ENCODE measurements at regions not wholly inside any gene's neighbourhood (a gene's known extent, or its start where the extent isn't known, plus 50 kb on each side); places are given as distances from the start of the nearest gene placed in this dataset.

DNA sequence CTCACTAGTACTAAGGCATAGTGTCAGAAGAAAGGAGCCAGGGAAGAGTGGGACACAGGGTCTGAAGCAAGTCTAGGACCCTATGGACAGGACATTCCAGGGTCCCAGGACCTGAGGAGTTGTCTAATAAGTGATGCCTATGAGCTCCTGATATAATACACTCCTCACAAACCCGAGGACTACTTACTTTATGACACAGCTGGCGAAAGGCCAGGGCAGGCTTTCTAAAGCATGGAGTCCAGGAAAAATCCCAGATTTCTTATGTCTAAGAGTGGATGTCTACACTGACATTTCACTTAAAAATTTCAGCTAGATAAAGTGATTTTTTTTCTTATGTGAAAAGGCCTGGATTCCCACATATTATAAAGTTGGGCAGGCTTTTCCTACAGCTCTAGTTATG lies 502.2 kb upstream of the SETBP1 start:
- no peak for DNase-seq

DNA sequence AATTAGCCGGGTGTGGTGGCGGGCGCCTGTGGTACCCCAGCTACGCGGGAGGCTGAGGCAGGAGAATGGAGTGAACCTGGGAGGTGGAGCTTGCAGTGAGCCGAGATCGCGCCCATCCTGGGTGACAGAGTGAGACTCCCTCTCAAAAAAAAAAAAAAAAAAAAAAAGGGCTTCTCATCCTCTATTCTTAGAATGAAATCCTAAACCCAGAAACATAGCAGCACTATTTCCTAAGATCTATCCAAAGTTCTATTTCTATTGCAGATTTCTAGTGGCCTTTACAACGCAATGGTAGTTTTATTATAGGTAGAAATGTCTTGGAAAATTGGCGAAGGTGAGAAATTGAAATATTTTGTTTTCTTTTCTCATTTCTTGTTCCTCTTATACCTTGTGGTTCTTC lies 501.0 kb upstream of the SETBP1 start:
- DNase-seq = no peak

DNA sequence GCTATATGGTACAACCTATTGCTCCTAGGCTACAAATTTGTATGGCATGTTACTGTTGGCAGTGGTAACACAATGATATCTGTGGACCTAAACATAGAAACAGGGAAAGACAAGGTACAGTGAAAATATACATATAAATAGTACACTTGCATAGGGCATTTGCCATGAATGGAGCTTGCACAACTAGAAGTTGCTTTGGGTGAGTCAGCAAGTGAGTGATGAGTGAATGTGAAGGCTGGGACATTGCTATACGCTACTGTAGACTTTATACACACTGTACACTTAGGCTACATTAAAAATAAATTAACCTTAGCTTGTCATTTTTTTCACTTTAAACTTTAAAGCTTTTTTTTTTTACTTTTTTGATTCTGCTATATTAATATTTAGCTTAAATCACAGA lies 500.0 kb upstream of the SETBP1 start:
- DNase-seq = no peak

DNA sequence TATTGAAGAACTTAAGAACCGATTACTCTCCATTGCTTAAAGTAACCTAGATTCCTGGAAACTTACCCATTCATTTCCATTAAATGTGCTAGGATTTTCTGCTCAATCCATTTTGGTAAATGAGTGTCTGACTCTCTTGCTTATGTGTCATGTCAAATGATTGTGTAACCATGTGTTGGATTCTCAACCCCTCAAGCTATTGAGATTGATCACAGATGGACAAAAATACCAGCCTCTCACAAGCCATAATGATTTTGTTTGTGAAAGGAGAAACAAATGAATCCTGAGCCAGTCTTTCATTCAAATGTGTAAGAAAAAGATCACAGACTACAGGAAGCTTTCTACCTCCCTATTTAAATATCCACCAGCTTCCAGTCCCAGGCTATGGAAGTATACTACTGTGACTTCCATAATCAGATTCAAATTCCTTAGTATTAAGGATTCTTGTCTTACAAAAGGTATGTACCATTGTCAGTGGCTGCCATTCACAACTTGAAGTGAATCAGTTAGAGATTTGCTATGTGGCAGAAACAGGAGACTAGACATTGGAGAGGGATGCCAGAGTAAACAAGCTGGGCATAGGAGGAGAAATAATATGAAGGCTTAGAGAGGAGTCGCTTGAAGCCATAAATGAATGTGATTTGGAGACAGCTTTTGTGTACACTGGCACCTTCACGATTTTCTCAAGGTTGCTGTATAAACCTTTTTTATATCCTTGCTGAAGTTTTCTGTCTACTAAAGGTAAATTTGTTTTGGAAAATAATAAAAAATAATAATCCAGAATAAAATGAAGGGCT lies 498.5 kb upstream of the SETBP1 start:
- DNase-seq = no peak

DNA sequence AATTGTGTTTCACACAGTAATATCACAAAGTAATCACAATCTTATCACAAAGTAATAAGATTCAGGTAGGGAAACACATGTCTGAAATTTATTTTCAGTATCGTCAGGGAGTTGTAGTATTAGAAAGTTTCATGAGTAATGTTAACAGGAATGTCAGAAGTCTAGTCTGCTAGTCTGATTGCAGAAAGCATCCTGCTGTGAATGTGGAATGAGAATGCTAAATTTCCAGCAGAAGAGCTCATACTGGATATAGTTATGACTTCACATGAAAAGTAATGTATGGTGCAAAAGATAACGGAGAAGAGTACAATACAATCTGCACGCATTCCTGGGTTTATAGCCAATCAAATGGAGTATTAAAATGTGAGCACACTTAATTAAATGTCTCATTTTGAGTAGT lies 494.7 kb upstream of the SETBP1 start:
- no peak for DNase-seq

DNA sequence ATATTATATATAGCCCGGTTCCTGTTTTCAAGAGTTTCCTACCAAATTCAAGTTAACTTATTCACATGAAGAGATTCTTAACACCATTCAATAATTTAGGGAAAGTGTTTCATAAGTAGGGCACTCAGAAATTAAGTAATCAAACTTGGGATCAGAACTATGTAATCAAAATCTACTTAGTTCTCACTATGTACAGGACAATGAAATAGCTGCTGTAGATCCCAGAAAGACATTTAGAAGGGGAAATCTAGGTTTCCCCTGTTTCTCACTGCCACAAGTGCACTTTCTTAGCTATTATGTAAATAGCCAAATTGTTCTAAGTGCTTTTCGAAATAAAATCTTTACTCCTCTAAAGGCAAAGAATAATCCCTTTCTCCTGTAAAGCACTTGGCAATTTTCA lies 493.6 kb upstream of the SETBP1 start:
- no peak for DNase-seq

DNA sequence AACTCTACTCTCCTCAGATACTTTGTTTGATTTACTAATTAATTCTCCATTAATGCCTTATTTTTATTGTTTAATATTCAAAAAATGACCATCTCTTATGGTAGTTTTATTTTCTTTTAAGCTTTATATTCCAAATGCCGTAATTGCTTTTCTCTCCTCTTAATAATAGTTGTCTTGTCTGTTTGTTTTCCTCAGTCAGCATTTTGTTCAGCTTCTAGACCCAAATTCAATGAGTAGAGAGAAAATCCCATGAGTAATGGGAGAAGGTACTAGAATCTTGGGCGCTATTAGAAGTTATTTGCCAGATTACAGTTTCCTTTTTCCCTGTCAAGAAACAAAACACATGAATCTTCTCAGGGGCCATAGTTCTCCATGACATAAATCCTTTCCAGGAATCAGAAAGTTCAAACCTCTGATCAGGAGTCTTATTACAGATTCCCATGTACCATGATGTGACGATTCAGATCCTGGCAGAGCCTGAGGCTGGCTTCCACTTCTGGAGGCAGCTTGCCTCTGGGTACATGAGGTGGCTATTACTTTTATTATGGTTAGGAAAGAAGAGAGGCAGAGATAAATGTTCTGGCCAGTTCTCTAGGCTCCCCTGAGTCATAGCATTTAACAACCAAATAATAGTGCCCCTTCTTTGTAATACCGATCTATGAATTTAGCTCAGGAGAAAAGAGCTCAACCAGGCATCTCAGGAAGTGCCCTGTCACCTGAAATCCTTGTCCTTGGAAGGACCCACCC lies 485.1 kb upstream of the SETBP1 start:
- DNase-seq = no peak

DNA sequence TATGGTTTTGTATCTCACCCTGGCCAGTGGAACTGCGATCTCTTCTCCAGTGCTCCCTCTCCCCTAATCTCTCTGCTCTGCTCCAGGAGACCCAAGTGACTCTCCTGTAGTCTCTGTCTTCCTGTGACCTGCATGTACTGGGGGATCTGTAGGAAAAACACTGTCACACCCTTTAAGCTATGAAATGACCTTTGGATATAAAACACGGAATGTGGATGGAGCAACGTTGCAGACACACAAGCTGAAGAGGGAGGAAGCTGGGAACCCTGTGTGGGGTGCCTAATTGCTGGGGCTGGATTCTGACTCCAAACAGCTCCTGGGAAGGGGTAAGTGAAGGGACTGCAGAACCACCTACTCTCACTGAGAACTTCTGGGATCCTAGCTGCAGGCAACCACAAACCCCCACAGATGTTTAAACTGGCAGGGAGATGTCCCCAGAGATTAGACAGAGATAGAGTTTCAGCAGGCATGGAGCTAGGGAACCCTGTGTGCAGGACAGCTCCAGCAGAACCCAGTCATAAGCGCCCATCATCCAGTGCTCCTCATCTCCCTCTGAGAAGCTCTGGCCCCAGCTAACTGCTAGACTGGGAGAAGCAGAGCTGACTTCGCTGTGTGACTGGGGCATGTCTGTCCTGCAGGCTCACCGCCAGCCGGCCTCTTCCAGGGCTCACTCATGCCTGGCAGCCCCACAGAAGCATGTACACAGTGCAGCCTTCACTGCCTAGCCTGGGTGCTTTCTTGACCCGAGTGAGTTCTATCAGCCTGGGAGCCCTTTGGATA lies 482.7 kb upstream of the SETBP1 start:
- no peak for DNase-seq

DNA sequence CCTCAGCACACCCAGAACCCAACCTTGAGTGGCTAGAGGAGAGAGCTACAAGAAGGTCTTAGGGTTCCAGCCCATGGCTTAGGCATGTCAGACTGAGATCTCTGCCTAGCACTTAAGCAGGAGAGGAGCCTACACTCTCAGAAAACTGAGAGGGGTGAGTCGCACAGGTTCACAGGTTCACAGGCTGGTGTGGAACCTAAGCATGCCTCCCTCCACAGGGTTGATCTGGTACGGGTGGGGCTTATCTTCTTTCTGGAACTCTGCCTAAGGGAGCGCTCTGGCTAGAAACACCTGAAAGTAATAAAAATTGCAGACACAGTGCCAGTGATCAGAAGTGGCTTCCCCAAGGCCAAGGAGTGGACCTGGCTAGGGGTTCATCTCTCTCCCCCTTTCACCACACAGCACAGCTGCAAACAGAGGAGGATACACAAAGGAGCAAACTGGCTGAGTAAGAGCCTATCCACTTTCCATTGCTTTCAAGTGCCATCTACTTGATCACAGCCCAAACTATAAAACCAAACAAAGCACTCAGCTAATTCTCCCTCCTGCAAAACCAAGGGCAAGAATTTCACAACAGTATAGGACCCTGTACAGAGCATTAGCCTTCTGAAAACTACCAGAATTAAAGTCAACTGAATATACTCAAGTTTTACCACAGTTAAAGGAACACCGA lies 481.9 kb upstream of the SETBP1 start:
- DNase-seq = no peak

DNA sequence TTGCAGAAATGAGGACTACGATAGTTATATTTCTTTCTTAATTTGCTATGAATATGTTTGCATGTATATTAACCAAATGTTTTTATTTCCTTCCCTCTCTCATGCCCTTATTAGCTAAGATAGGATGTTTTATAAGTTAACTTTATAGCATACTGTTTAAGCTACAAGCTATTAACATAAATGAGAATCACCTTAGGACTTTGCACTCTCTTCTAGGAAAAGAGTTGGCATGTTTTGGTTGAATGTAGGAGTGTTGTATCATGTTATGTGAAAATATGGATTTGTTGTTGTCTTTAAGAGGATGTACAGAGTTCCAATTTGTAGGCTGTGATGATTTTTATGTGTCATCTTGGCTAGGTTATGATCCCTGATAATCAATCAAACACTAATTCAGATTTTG lies 467.4 kb upstream of the SETBP1 start:
- DNase-seq = no peak

DNA sequence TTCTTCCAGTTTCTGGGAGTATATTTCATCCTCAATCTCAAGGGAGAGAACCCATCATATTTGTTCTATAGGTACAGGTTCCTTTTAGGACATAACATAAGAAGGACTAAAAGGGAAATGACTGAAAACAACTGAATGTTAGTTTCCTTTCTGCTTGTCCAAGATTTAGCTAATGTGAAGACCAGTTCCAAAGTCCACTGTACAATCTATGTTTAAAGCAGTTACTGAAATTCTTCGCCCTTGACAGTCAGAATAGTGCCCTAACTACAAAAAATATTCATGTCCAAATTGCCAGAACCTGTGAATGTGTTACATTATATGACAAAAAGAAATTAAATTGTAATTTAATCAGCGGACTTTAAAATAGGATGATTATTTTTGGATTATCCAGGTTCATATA lies 466.3 kb upstream of the SETBP1 start:
- DNase-seq = no peak

DNA sequence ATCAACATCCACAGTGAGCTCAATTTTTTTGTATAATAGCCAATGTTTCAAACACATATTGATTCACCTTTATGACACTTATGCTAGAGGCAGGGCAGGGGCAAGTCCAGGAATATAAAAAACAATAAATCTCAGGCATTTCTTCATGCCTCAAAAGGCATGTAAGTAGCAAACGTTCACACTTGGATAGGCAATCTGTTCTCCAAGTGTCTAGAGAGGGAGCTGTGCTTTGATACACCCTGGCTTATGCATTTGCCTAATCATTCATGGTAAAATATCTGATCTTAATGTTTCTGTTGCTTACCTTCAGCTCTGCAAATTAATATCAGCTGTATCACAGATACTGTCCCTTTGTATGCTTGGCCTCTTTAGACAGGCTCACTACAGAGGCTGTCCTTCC lies 464.5 kb upstream of the SETBP1 start:
- DNase-seq = no peak

DNA sequence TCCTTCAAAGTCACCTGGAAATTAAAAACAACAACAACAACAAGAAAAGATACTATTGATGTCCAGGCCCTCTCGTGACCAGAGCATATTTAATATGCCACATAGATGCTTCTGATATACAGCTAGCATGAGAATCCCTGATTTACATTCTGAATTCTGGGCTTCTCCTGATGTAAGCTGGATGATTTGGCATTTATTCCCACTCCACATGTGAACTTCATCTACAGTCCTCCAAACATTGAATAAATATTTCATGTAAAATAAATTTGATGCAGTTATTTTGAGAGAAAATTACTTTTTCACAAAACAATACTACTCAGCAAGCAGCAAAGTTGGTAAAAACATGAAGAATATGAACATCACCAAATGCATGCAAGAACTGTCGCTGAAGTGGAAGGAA lies 453.2 kb upstream of the SETBP1 start:
- no peak for DNase-seq

DNA sequence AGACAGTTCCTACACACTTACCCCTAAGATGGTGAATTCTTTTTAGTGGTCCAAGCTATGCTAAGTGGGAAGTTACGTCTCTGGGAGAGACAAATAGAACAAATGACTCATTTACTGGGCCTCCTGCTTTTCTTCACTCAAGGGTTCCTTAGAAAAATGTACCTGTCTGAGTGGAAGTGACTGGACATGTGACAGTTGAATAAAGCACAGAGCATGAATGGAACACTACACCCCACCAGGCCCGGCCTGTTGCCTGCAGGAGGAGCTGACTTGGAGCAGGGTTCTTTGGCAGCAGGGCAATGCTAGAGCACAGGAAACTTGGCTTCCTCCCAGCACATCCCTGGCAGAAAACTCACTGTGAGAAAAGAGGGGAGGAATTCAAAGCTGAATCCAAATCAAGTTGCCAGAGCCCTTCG lies 451.0 kb upstream of the SETBP1 start:
- DNase-seq = no peak

DNA sequence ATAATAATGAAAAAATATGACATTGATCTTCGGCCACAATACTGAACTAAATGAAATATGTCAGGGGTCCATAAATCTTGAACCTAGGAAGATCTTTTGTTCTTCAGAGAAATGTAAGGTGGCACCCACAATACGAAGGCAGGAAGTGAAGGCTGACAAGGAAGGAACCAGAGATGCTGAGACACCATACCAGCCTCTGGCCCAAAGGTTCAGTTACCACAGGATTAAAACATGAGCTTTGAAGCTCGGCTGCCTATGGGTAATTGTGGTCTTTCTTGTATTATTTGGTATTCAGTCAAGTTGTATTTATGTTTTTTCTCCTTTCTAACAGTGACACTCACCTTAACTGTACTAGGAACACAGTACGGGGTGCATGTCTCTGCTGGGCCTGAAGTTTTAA lies 448.8 kb upstream of the SETBP1 start:
- no peak for DNase-seq

DNA sequence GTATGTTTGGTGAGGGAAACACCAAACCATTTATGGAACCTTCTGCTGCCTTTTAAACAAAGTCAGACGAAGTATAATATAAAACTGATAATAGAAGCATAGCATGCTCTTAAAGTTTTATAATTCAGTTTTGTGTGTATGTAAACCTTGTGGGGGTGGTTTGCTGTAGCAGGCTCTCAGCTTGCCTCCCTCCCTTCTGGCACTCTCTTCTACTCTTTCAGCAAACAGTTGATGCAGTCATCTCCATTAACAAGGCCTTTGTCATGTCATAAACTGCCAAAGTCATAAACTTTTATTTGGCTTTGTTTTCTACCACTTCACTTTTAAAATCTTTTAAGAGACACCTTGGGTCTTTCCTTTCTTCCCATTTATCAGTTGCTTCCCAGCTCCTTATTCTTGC lies 448.2 kb upstream of the SETBP1 start:
- no peak for DNase-seq

DNA sequence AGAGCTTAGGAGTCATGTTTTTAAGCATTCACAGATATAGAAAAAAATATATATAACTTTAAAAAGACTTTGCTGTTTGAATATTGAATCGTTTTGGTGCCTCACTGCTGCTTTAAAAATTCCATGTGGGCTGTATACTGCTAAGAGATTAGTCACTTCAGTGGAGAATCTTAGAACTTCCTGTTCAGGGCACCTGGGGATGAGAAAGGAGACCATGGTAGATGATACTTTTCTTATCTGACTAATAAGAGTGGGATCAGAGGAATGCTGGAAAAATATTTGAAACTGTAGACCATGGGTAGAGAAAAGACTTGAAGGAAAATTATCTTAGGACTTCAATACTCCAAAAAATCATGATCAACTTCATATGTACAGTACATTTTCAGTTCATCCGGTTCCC lies 442.2 kb upstream of the SETBP1 start:
- DNase-seq = no peak

DNA sequence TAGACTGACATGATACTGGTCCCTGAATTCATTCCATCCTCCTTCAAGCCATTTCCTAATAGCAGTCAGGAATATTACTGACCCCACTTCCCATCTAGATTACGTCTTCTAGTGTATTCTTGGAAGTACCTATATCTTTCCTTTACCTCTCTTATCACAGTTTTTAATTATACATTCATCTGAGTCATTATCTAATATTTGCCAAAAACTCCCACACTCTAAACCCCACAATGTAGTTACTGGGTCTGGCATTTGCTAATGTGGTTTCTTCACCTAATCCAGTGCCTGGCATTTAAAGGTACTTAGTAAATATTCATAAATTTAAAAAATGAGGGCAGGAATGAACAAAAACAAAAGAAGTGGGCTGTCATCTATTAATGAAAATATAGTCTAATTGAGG lies 441.8 kb upstream of the SETBP1 start:
- no peak for DNase-seq

DNA sequence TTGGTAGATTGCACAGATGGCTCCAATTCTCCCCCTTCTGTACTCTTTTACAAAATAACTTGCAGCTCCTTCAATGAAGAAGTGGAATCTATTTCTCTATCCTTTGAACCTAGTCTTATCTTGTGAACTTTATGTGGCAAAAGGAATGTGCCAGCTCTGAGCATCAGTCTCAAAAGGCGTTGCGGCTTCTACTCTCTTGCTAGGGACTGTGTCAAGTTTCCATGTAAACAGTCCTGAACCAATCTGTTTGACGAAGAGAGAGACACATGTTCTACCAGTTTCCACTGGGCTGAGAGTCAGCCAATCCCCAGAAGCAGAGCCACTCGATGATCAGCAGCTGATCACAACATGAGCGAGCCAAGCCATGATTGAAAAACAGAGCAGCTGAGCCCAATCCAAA lies 439.7 kb upstream of the SETBP1 start:
- DNase-seq = no peak

DNA sequence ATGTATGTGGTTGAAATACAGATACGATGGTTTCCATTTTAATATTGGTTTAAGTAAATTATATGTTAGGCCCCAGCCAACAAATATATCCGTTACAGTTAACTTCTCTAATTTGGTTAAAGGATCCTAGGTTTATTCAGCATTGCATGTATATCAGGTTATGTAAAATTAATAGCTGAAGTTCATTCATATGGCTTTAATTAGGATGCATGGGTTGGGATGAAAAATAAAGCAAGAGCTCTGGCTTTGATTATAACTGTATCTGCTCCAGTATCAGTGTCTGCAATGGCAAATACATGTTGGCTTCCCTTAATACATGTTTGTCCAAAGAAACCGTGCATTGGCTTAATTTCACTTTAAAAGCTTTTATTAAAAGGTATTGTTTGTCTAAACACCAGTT lies 435.7 kb upstream of the SETBP1 start:
- DNase-seq = no peak

DNA sequence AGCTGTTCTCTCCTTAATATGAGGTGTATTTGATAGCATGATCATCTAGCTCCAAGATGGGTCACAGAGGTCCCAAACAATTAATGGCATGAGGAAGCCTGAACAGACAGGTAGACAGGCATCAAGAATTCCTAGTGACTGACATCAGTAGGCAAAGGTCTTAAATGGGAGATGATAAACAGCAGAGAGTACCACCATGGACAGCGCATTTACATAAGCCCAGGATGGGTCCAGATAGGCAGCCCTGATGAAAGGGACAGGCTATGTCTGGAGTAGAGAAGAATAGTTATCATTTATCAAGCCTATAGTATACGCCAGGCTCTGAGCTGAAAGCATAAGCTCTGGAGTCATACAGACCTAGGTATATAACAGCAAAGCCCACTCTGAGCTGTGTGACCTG lies 434.7 kb upstream of the SETBP1 start:
- DNase-seq = no peak

DNA sequence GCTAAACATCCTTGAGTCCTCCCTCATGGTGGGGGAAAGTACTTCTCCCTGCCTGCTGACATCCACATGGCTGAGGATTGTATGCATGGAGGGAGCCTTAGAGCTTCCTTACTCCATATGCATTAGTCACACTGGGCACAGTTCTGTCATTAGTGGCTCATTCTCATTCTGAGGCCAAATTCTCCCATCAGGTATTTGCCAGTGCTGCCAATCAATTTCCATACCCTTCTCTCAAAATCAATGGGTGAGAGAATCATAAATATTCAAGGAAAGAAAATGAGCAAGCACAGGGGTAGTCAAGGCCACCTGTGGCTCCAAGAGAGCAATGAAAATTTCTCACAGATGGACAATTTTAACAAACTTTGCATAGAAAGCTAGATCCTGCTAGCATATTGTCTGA lies 422.6 kb upstream of the SETBP1 start:
- no peak for DNase-seq

DNA sequence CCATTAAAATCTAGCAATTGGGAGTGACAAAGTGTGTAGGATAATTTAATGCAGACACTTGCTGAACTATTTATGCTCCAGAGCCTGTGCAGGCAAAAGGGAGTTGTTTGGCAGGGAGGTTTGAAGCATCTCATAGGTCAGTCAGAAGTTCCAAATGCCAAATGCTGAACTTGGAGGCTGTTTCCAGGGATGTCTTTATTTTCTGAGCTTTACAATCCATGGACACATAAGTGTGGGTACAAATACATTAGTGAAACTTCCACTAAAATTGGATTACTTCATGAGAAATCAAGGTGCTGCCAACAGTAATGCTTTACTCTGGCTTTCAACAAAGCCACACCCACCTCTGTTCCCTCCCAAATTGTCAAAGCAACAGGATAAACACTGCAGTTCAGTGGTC lies 422.1 kb upstream of the SETBP1 start:
- DNase-seq = no peak
